Loucy (cell line): ENCODE measurements at regions not wholly inside any gene's neighbourhood (a gene's known extent, or its start where the extent isn't known, plus 50 kb on each side); places are given as distances from the start of the nearest gene placed in this dataset.

Experiments used
- H2AFZ ChIP-seq: fragments of 200-600 bp; sonication (generic); 2 replicates; pipeline ENCODE4 v1.6.0; 2016; ENCODE audit warnings: antibody characterized with exemption, mild to moderate bottlenecking, low read length, moderate library complexity
- H3F3A ChIP-seq: fragments of 200-600 bp; 2 replicates; pipeline ENCODE4 v1.6.0; 2016; ENCODE audit warnings: antibody characterized with exemption, low read depth, mild to moderate bottlenecking
- H3K27me3 ChIP-seq: fragments of 200-600 bp; sonication (generic); 2 replicates; pipeline ENCODE4 v1.6.1; 2014; ENCODE audit warnings: low read length, mild to moderate bottlenecking; ENCODE audit not compliant: insufficient read depth, poor library complexity, severe bottlenecking
- H3K36me3 ChIP-seq: fragments of 200-600 bp; sonication (generic); 2 replicates; pipeline ENCODE4 v1.6.1; 2016; ENCODE audit warnings: low read length; ENCODE audit not compliant: insufficient read depth
- H3K4me1 ChIP-seq: fragments of 200-600 bp; sonication (generic); 2 replicates; pipeline ENCODE4 v1.5.1; 2014; ENCODE audit warnings: low read length, mild to moderate bottlenecking; ENCODE audit not compliant: insufficient read depth, poor library complexity, severe bottlenecking
- H3K4me2 ChIP-seq: fragments of 200-600 bp; sonication (generic); 2 replicates; pipeline ENCODE4 v1.6.0; 2014; ENCODE audit warnings: antibody characterized with exemption, low read length, low read depth, mild to moderate bottlenecking; ENCODE audit not compliant: poor library complexity, severe bottlenecking
- H3K4me3 ChIP-seq: fragments of 200-600 bp; sonication (generic); 2 replicates; pipeline ENCODE4 v1.5.1; 2014; ENCODE audit warnings: low read length, mild to moderate bottlenecking, mixed read lengths; ENCODE audit not compliant: poor library complexity, severe bottlenecking
- H3K79me2 ChIP-seq: fragments of 200-600 bp; sonication (generic); 2 replicates; pipeline ENCODE4 v1.6.1; 2014; ENCODE audit warnings: low read length; ENCODE audit not compliant: insufficient read depth
- H3K9ac ChIP-seq: fragments of 200-600 bp; sonication (generic); 2 replicates; pipeline ENCODE4 v1.6.0; 2014; ENCODE audit warnings: mild to moderate bottlenecking, low read depth, low read length, moderate library complexity; ENCODE audit not compliant: poor library complexity, severe bottlenecking
- H3K9me2 ChIP-seq: fragments of 200-600 bp; sonication (generic); replicated peaks from 2 replicates; pipeline ENCODE4 v1.6.1; 2016; ENCODE audit warnings: low read depth, low read length, mixed read lengths
- H3K9me3 ChIP-seq: fragments of 200-600 bp; sonication (generic); 2 replicates; pipeline ENCODE4 v1.6.1; 2014; ENCODE audit warnings: mild to moderate bottlenecking, antibody characterized with exemption, low read length, low read depth; ENCODE audit not compliant: insufficient read depth
- H4K20me1 ChIP-seq: fragments of 200-600 bp; sonication (generic); 2 replicates; pipeline ENCODE4 v1.6.0; 2014; ENCODE audit warnings: antibody characterized with exemption, low read length, mild to moderate bottlenecking; ENCODE audit not compliant: insufficient read depth, poor library complexity, severe bottlenecking
- CTCF ChIP-seq: fragments of 200-600 bp; sonication (generic); conservative IDR thresholded peaks from 2 replicates; pipeline ENCODE4 v1.5.1; 2014; ENCODE audit warnings: mild to moderate bottlenecking, antibody characterized with exemption, low read length
- EZH2phosphoT487 ChIP-seq: fragments of 200-600 bp; IDR thresholded peaks from 2 replicates; pipeline ENCODE4 v1.6.1; 2018; ENCODE audit warnings: antibody characterized with exemption, mild to moderate bottlenecking, moderate library complexity, borderline replicate concordance

DNA sequence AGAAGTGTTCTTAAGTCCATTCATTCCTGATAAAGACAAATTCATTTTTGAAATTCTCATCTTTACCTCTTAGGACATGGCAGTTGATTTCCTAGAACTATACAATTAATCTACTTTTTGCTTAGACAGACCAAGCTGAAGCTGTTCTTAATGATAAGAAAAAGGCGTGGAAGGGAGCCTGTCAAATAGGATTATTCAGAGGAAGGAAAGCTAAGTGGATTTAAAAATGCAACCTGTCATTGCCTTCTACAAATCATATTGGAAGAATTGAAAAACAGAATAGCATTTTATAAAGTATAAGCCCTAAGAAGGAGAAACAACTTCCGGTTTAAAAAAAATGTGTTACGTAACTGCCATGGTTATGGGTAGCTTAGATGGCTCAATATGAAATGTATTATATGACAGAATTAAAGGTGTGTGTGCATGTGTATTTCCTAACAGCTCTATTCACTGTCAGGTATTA is 81.2 kb upstream of the RAP2B start:
- Histone ChIP-seq H3K4me2 (no peak overlapping the region), H3K4me1 (no peaks in the 10 kb centered on the region), H3K27me3 (no peaks in the 10 kb centered on the region), H2AFZ (no peak overlapping the region), H3K9ac (no peak overlapping the region), H4K20me1 (no peaks in the 10 kb centered on the region), H3K79me2 (no peaks in the 10 kb centered on the region), H3K9me3 (no peaks in the 10 kb centered on the region), H3K36me3 (no peaks in the 10 kb centered on the region), H3F3A (no peaks in the 10 kb centered on the region), H3K9me2 (no peaks in the 10 kb centered on the region), H3K4me3 (no peak overlapping the region)
- no peak for TF ChIP-seq CTCF
- TF ChIP-seq EZH2phosphoT487, result no peak

GRCh38 chr3:153084431-153084830 is 77.6 kb upstream of the RAP2B start:
- TF ChIP-seq CTCF (no peak), EZH2phosphoT487 (no peak)
- Histone ChIP-seq H3K4me3 (no peak overlapping the region), H3K4me2 (no peak overlapping the region), H4K20me1 (no peaks in the 10 kb centered on the region), H3K9me3 (no peaks in the 10 kb centered on the region), H3F3A (no peaks in the 10 kb centered on the region), H3K27me3 (no peaks in the 10 kb centered on the region), H3K9ac (no peak overlapping the region), H3K36me3 (no peaks in the 10 kb centered on the region), H3K4me1 (no peaks in the 10 kb centered on the region), H3K9me2 (no peaks in the 10 kb centered on the region), H3K79me2 (no peaks in the 10 kb centered on the region), H2AFZ (no peak overlapping the region)

GRCh38 chr3:153087595-153088566 is 74.1 kb upstream of the RAP2B start:
- Histone ChIP-seq H3K27me3 (no peaks in the 10 kb centered on the region), H3K9me2 (no peaks in the 10 kb centered on the region), H4K20me1 (no peaks in the 10 kb centered on the region), H3K9ac (no peak overlapping the region), H3K4me3 (no peak overlapping the region), H3K79me2 (no peaks in the 10 kb centered on the region), H3K4me2 (no peak overlapping the region), H3F3A (no peaks in the 10 kb centered on the region), H2AFZ (no peak overlapping the region), H3K36me3 (no peaks in the 10 kb centered on the region), H3K9me3 (no peaks in the 10 kb centered on the region), H3K4me1 (no peaks in the 10 kb centered on the region)
- TF ChIP-seq CTCF (no peak), EZH2phosphoT487 (no peak)
